Inflammatory macrophage treated with lipopolysaccharide for 1 hour (primary cell): ENCODE measurements at regions not wholly inside any gene's neighbourhood (a gene's known extent, or its start where the extent isn't known, plus 50 kb on each side); places are given as distances from the start of the nearest gene placed in this dataset.

Experiments used
- DNase-seq, 2 donors: peaks; one replicate each; pipeline ENCODE4 v3.0.0-alpha.2; 2020 to 2022

- no peak for DNase-seq
These were observed 85.0 kb upstream of the RAB3GAP2 start for GRCh38 chr1:220356981-220357850.

GRCh38 chr1:220353229-220354012, 81.2 kb upstream of the RAB3GAP2 start:
- DNase-seq, result no peak

GRCh38 chr1:220348211-220348610, 76.0 kb upstream of the RAB3GAP2 start:
- no peak for DNase-seq

GRCh38 chr1:220347654-220348175, 75.5 kb upstream of the RAB3GAP2 start:
- no peak for DNase-seq

- DNase-seq, result peak in 1 of 2 donors; percentile 4
These were observed 72.5 kb upstream of the RAB3GAP2 start for GRCh38 chr1:220344745-220345144.

GRCh38 chr1:220342853-220343252, 70.6 kb upstream of the RAB3GAP2 start:
- no peak for DNase-seq

- DNase-seq, result no peak
These were observed 68.9 kb upstream of the RAB3GAP2 start for GRCh38 chr1:220341126-220341525.

- DNase-seq, result no peak
These were observed 67.3 kb upstream of the RAB3GAP2 start for GRCh38 chr1:220339581-220339980.

- no peak for DNase-seq
These were observed 66.5 kb upstream of the RAB3GAP2 start for GRCh38 chr1:220338759-220339158.

GRCh38 chr1:220336391-220337031, 64.3 kb upstream of the RAB3GAP2 start:
- no peak for DNase-seq

GRCh38 chr1:220335668-220336067, 63.4 kb upstream of the RAB3GAP2 start:
- DNase-seq, result no peak

GRCh38 chr1:220331318-220331717, 59.1 kb upstream of the RAB3GAP2 start:
- DNase-seq, result no peak

- DNase-seq, result peak; percentile 51 to 61
These were observed 58.0 kb upstream of the RAB3GAP2 start for GRCh38 chr1:220330265-220330664.

- no peak for DNase-seq
These were observed 54.9 kb upstream of the RAB3GAP2 start for GRCh38 chr1:220327106-220327505.

- no peak for DNase-seq
These were observed 54.3 kb upstream of the RAB3GAP2 start for GRCh38 chr1:220326578-220326977.

GRCh38 chr1:220325306-220325995, 53.2 kb upstream of the RAB3GAP2 start:
- no peak for DNase-seq

- DNase-seq, result no peak
These were observed 51.5 kb upstream of the RAB3GAP2 start for GRCh38 chr1:220323717-220324116.

- DNase-seq, result no peak
These were observed 50.3 kb upstream of the RAB3GAP2 start for GRCh38 chr1:220322570-220322969.
